ENCODE measurements at regions not wholly inside any gene's neighbourhood (a gene's known extent, or its start where the extent isn't known, plus 50 kb on each side); places are given as distances from the start of the nearest gene placed in this dataset.
"Not testable (repeated sequence)": the region's sequence is repeated elsewhere in the genome, so short reads cannot be mapped to it uniquely, and the experiment has no call there.

GRCh38 chr5:99156688-99157087, 227.9 kb upstream of the CHD1 start:
- CTCF ChIA-PET = no interaction called here
- Histone ChIP-seq H3F3A (replicated peaks; ENCODE audit: insufficient read depth) (no peaks in the 10 kb centered on the region), H3K4me1 (ENCODE audit: control insufficient read depth in 1 of 2, insufficient read depth in 2 of 2, low read depth in 1 of 2, low read length in 1 of 2) (no peaks in the 10 kb centered on the region), H3K36me3 (replicated peaks in 1 of 2; ENCODE audit: control insufficient read depth in 1 of 2, insufficient read depth in 2 of 2, low read length in 1 of 2) (no peaks in the 10 kb centered on the region), H2AFZ (ENCODE audit: low read depth) (no peak overlapping the region), H3K79me2 (ENCODE audit: insufficient read depth) (no peaks in the 10 kb centered on the region), H3K9me2 (peaks cover 3% of the 10 kb centered on the region; the same call in 1 of the 2 replicates), H3K9ac (no peak overlapping the region), H4K20me1 (ENCODE audit: insufficient read depth) (no peaks in the 10 kb centered on the region), H3K27me3 (ENCODE audit: insufficient read depth) (no peaks in the 10 kb centered on the region), H3K4me3 (ENCODE audit: low read depth in 2 of 2, low read length in 1 of 2) (no peak overlapping the region), H3K4me2 (no peak overlapping the region), H3K27ac (ENCODE audit: low read depth in 2 of 2, low read length in 1 of 2) (no peak overlapping the region), H3K9me3 (no peaks in the 10 kb centered on the region)
- TF ChIP-seq USF1 (IDR thresholded peaks at IDR 0.05; ENCODE audit: borderline replicate concordance, low read depth) = no peak
- TF ChIP-seq SIN3A (IDR thresholded peaks at IDR 0.05; ENCODE audit: borderline replicate concordance, low read depth, low read length) = no peak
- TF ChIP-seq YY1 (IDR thresholded peaks at IDR 0.05; ENCODE audit: low read depth) = no peak
- no peak for TF ChIP-seq CHD2 (IDR thresholded peaks at IDR 0.05; ENCODE audit: low read length, partially characterized antibody)
- TF ChIP-seq ELF1 (IDR thresholded peaks at IDR 0.05) = no peak
- no peak for TF ChIP-seq MAX (IDR thresholded peaks at IDR 0.05; ENCODE audit: low read depth)
- TF ChIP-seq EZH2phosphoT487 (IDR thresholded peaks at IDR 0.05; ENCODE audit: borderline replicate concordance, low read depth) = no peak
- no peak for TF ChIP-seq ZBTB33 (IDR thresholded peaks at IDR 0.05; ENCODE audit: borderline replicate concordance, low read depth)
- TF ChIP-seq USF2 (IDR thresholded peaks at IDR 0.05; ENCODE audit: borderline replicate concordance, low read depth, low read length) = no peak
- TF ChIP-seq MEF2A (IDR thresholded peaks at IDR 0.05; ENCODE audit: borderline replicate concordance, low read depth) = no peak
- no peak for DNase-seq
- POLR2A ChIA-PET = no interaction called here
- 19% methylated on average over 1 of the region's 1 CpG for WGBS (ENCODE audit: low lambda C conversion rate)

DNA sequence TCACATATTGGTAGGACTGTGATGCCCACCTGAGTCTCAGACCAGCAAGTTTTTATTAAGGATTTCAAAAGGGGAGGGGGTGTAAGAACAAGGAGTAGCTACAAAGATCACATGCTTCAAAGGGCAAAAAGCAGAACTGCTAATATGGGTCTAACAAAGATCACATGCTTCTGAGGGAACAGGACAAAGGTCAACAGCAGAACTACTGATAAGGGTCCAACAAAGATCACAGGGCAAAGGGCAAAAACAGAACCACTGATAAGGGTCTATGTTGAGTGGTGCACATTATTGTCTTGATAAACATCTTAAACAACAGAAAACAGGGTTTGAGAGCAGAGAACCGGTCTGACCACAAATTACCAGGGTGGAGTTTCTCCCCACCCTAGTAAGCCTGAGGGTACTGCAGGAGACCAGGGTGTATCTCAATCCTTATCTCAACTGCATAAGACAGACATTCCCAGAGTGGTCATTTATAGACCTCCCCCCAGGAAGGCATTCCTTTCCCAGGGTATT, 214.5 kb upstream of the CHD1 start:
- H3K4me3 ChIP-seq (ENCODE audit: low read depth in 2 of 2, low read length in 1 of 2); H3K4me1 ChIP-seq (ENCODE audit: control insufficient read depth in 1 of 2, insufficient read depth in 2 of 2, low read depth in 1 of 2, low read length in 1 of 2); H3K27ac ChIP-seq (ENCODE audit: low read depth in 2 of 2, low read length in 1 of 2); CTCF ChIA-PET; POLR2A ChIA-PET; H3F3A ChIP-seq (replicated peaks; ENCODE audit: insufficient read depth); H3K9me2 ChIP-seq; DNase-seq; H4K20me1 ChIP-seq (ENCODE audit: insufficient read depth); H3K9me3 ChIP-seq; H3K27me3 ChIP-seq (ENCODE audit: insufficient read depth); H3K36me3 ChIP-seq (replicated peaks in 1 of 2; ENCODE audit: control insufficient read depth in 1 of 2, insufficient read depth in 2 of 2, low read length in 1 of 2); H3K79me2 ChIP-seq (ENCODE audit: insufficient read depth); H3K4me2 ChIP-seq; H2AFZ ChIP-seq (ENCODE audit: low read depth); H3K9ac ChIP-seq: not testable (repeated sequence)
- whole genome bisulfite sequencing (ENCODE audit: low lambda C conversion rate) = 0% methylated on average over 1 of the region's 1 CpG

Measured in SK-N-SH (cell line).